GM10266 (cell line): ENCODE measurements at regions not wholly inside any gene's neighbourhood (a gene's known extent, or its start where the extent isn't known, plus 50 kb on each side); places are given as distances from the start of the nearest gene placed in this dataset.

Source experiments
- DNase-seq: peaks from one replicate; pipeline ENCODE4 v3.0.0; 2012; ENCODE audit errors: extremely low spot score
- CTCF ChIP-seq: IDR thresholded peaks from 2 replicates; pipeline ENCODE4 v1.5.1; 2012; ENCODE audit warnings: mild to moderate bottlenecking, low read depth; ENCODE audit not compliant: control insufficient read depth, insufficient read depth; ENCODE audit errors: missing control alignments

GRCh38 chr4:23504083-23504482 lies 385.8 kb downstream of the PPARGC1A start:
- DNase-seq, result no peak
- no peak for TF ChIP-seq CTCF

GRCh38 chr4:23500894-23501449 lies 388.9 kb downstream of the PPARGC1A start:
- TF ChIP-seq CTCF, result no peak
- DNase-seq, result no peak

- TF ChIP-seq CTCF, result no peak
- no peak for DNase-seq
These were observed 404.0 kb downstream of the PPARGC1A start for GRCh38 chr4:23485801-23486200.

- no peak for TF ChIP-seq CTCF
These were observed 405.2 kb downstream of the PPARGC1A start for GRCh38 chr4:23484689-23485088.

GRCh38 chr4:23483320-23483960 lies 406.4 kb downstream of the PPARGC1A start:
- no peak for TF ChIP-seq CTCF
- DNase-seq, result no peak

More at GRCh38 chr4:23484689-23485088, 405.2 kb downstream of the PPARGC1A start:
- DNase-seq, result no peak

- no peak for TF ChIP-seq CTCF
- DNase-seq, result no peak
These were observed 408.3 kb downstream of the PPARGC1A start for GRCh38 chr4:23481566-23481965.

GRCh38 chr4:23477905-23478304 lies 411.9 kb downstream of the PPARGC1A start:
- no peak for TF ChIP-seq CTCF
- no peak for DNase-seq
